Stomach (tissue), 8 donors: ENCODE measurements at regions not wholly inside any gene's neighbourhood (a gene's known extent, or its start where the extent isn't known, plus 50 kb on each side); places are given as distances from the start of the nearest gene placed in this dataset.
"Not testable (repeated sequence)": the region's sequence is repeated elsewhere in the genome, so short reads cannot be mapped to it uniquely, and the experiment has no call there.

Experiments used
- DNase-seq, 2 donors: peaks; one replicate each; pipeline versions ENCODE4 v3.0.0 to v3.0.0-alpha.2; 2013 to 2019
- H3K27ac ChIP-seq, 5 donors: fragments of 200-600 bp in 4 of 5; sonication (generic) in 4 of 5; one replicate each; pipeline ENCODE4 v1.5.1; 2013 to 2019; ENCODE audit warnings: mild to moderate bottlenecking in 1 of 5, moderate library complexity in 1 of 5
- H3K27me3 ChIP-seq, 3 donors: fragments of 200-600 bp; sonication (generic); one replicate each; pipeline ENCODE4 v1.5.1; 2017 to 2019; ENCODE audit warnings: mixed run types in 1 of 3
- H3K36me3 ChIP-seq, 4 donors: fragments of 200-600 bp; sonication (generic); 1 replicate in 3 of 4; 2 replicates in 1 of 4; pipeline ENCODE4 v1.5.1; 2016 to 2019
- H3K4me1 ChIP-seq, 4 donors: fragments of 200-600 bp; sonication (generic); one replicate each; pipeline ENCODE4 v1.5.1; 2016 to 2019
- H3K4me3 ChIP-seq, 4 donors: fragments of 200-600 bp; sonication (generic) in 3 of 4; one replicate each; pipeline ENCODE4 v1.5.1; 2016 to 2019; ENCODE audit warnings: mild to moderate bottlenecking in 1 of 4
- H3K9me3 ChIP-seq, 4 donors: fragments of 200-600 bp; sonication (generic); one replicate each; pipeline ENCODE4 v1.5.1; 2016 to 2019
- CTCF ChIP-seq, 7 experiments: fragments of 450-650 bp in 4 of 7; fragments of 200-600 bp in 3 of 7; sonication (generic) in 3 of 7; IDR thresholded peaks; one replicate each; pipeline ENCODE4 v1.5.1; 2016 to 2019; ENCODE audit warnings: antibody characterized with exemption in 7 of 7, control low read depth in 2 of 7, mild to moderate bottlenecking in 1 of 7
- EP300 ChIP-seq: sonication (generic); formaldehyde crosslinking; IDR thresholded peaks from one replicate; pipeline ENCODE4 v1.6.1; 2017; ENCODE audit warnings: antibody characterized with exemption
- POLR2A ChIP-seq, 4 donors: fragments of 450-650 bp; IDR thresholded peaks; one replicate each; pipeline ENCODE4 v1.6.1; 2016; ENCODE audit warnings: antibody characterized with exemption in 4 of 4, control low read depth in 2 of 4, mild to moderate bottlenecking in 1 of 4, moderate library complexity in 1 of 4
- POLR2AphosphoS5 ChIP-seq, 3 donors: sonication (generic); formaldehyde crosslinking; IDR thresholded peaks; one replicate each; pipeline ENCODE4 v1.6.1; 2016; ENCODE audit warnings: antibody characterized with exemption in 3 of 3
- WGBS, 5 donors: extraction: QIAGEN DNeasy Blood & Tissue Kit in 3 of 5; methylation state at CpG; one replicate each; pipeline versions ENCODE4 v1.1.5 to v1.1.7; 2013 to 2018; 5-methylcytosine and 5-hydroxymethylcytosine counted together
- intact Hi-C: fragments of 100-400 bp; cut with DNase I; formaldehyde crosslinking; loops from one replicate; pipeline ENCODE4 v1.15.1; 2023; ENCODE audit warnings: low total_unique reads
- donor health status: healthy with polysubstance abuse.
- donor health status: Bipolar disorder and iron deficiency.
- donor health status: healthy.

GRCh38 chr12:4833053-4833452, 76.7 kb upstream of the KCNA1 start:
- H3K27me3 ChIP-seq = peaks cover 0 to 35% (median 0%) of the 10 kb centered on the region in 3 donors
- no peaks in the 10 kb centered on the region for H3K36me3 ChIP-seq
- no peaks in the 10 kb centered on the region for H3K4me1 ChIP-seq
- H3K4me3 ChIP-seq = no peak overlapping the region
- TF ChIP-seq POLR2AphosphoS5 (IDR thresholded peaks at IDR 0.05) = no peak
- TF ChIP-seq POLR2A (IDR thresholded peaks at IDR 0.05) = no peak
- no peak for TF ChIP-seq CTCF (IDR thresholded peaks at IDR 0.05)
- TF ChIP-seq EP300 = no peak
- no peak for DNase-seq
- no peak overlapping the region for H3K27ac ChIP-seq
- intact Hi-C loops = no loop called here
- H3K9me3 ChIP-seq = peaks cover 0 to 10% (median 7%) of the 10 kb centered on the region in 4 donors
- 79 to 88% (median 81%) methylated on average over 3 of the region's 3 CpGs for WGBS, 5 donors

GRCh38 chr12:4833524-4833923, 76.2 kb upstream of the KCNA1 start:
- DNase-seq = no peak
- TF ChIP-seq POLR2AphosphoS5 (IDR thresholded peaks at IDR 0.05) (no peak), POLR2A (IDR thresholded peaks at IDR 0.05) (no peak), CTCF (IDR thresholded peaks at IDR 0.05) (no peak), EP300 (no peak)
- no peaks in the 10 kb centered on the region for H3K4me1 ChIP-seq
- H3K4me3 ChIP-seq = no peak overlapping the region
- H3K36me3 ChIP-seq = no peaks in the 10 kb centered on the region
- intact Hi-C loops = no loop called here
- H3K27me3 ChIP-seq = peaks cover 0 to 30% (median 0%) of the 10 kb centered on the region in 3 donors
- peaks cover 0 to 10% (median 7%) of the 10 kb centered on the region in 4 donors for H3K9me3 ChIP-seq
- 69 to 85% (median 79%) methylated on average over 3 of the region's 3 CpGs for WGBS, 5 donors
- H3K27ac ChIP-seq = no peak overlapping the region

- intact Hi-C loops, H3K4me3 ChIP-seq, H3K4me1 ChIP-seq, H3K9me3 ChIP-seq, H3K36me3 ChIP-seq, H3K27ac ChIP-seq, DNase-seq: not testable (repeated sequence)
- H3K27me3 ChIP-seq = peaks cover 0 to 18% (median 0%) of the 10 kb centered on the region in 3 donors
- WGBS, 5 donors = 81 to 91% (median 83%) methylated on average over 3 of the region's 3 CpGs
Observed at GRCh38 chr12:4842401-4842800, 67.3 kb upstream of the KCNA1 start.

GRCh38 chr12:4843907-4844306, 65.8 kb upstream of the KCNA1 start:
- Histone ChIP-seq H3K4me1 (no peaks in the 10 kb centered on the region), H3K27me3 (peaks cover 0 to 18% (median 0%) of the 10 kb centered on the region in 3 donors), H3K4me3 (no peak overlapping the region), H3K36me3 (no peaks in the 10 kb centered on the region), H3K27ac (no peak overlapping the region), H3K9me3 (no peaks in the 10 kb centered on the region)
- intact Hi-C loops = no loop called here
- WGBS, 5 donors = 72 to 83% (median 79%) methylated on average over 4 of the region's 4 CpGs
- no peak for DNase-seq
- TF ChIP-seq EP300 (no peak), CTCF (IDR thresholded peaks at IDR 0.05) (no peak), POLR2AphosphoS5 (IDR thresholded peaks at IDR 0.05) (no peak), POLR2A (IDR thresholded peaks at IDR 0.05) (no peak)

GRCh38 chr12:4847713-4848112, 62.0 kb upstream of the KCNA1 start:
- Histone ChIP-seq H3K27ac (no peak overlapping the region), H3K27me3 (peaks cover 0 to 31% (median 0%) of the 10 kb centered on the region in 3 donors), H3K4me3 (no peak overlapping the region), H3K4me1 (no peaks in the 10 kb centered on the region), H3K36me3 (no peaks in the 10 kb centered on the region), H3K9me3 (no peaks in the 10 kb centered on the region)
- intact Hi-C loops = no loop called here
- peak in 1 of 2 donors; percentile 48 for DNase-seq
- no peak for TF ChIP-seq EP300
- no peak for TF ChIP-seq CTCF (IDR thresholded peaks at IDR 0.05)
